AG20443 (cell line): ENCODE measurements at regions not wholly inside any gene's neighbourhood (a gene's known extent, or its start where the extent isn't known, plus 50 kb on each side); places are given as distances from the start of the nearest gene placed in this dataset.

Experiments
- DNase-seq: peaks from one replicate; pipeline ENCODE4 v3.0.0; 2012; ENCODE audit warnings: low spot score, mixed read lengths

DNA sequence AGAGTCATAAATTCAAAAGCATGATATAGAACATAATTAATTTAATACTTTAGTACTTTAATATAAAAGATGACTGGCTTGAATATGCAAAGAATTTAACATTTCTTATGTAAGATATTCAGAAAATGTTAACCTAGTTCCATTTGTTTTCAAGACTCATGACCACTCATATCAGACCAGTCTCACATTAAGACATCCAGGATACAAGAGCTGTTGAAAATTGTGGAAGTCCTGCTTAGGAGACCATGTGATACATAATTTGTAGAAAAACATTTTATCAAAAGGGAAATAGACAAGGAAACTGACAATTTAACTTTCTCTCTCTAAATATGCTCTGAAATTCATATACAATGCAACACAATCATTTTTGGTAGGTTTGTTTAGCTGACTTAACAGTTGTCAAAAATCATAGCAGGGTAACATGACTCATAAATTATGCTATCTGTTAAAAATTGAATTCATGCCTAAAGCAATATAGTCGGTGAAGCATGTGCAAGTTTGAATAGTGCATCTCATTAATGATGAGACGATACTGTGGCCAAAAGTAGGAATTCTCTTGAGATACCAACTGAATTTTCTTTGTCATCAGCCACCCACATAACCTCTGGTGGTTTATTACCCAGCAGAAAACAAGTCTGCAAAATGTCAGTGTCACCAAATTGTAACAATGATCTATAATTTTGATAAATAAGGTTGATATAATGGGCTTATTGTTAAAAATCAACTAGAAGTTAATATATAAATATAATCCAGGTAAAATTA lies 211.4 kb downstream of the GASK1B start:
- no peak for DNase-seq

- no peak for DNase-seq
Observed at GRCh38 chr4:157957905-157958304, 214.9 kb downstream of the GASK1B start.

DNA sequence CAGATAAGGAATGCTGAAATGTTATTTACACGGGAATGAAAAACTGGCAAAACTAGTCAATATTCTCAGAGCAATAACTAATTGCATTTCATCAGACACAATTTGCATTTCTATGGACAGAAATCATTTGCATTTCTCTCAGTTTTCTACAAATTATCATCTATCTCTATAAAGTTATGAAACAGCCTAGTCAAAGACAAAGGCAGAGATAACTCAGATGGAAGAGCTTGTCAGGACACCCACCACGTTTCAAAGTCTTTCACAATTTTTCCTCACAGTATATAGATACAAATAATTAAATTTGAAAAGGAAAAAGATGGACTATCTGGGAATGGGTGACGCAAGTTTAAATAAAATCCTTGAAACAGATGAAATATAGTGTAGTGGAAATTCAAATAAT lies 230.8 kb downstream of the GASK1B start:
- no peak for DNase-seq

- DNase-seq, result no peak
Observed at GRCh38 chr4:157934151-157934550, 238.7 kb downstream of the GASK1B start.

- no peak for DNase-seq
Observed at GRCh38 chr4:157932936-157933335, 239.9 kb downstream of the GASK1B start.

- DNase-seq, result no peak
Observed at GRCh38 chr4:157929486-157929885, 243.3 kb downstream of the GASK1B start.

- DNase-seq, result no peak
Observed at GRCh38 chr4:157918036-157918832, 254.6 kb downstream of the GASK1B start.

GRCh38 chr4:157912212-157912611 lies 260.6 kb downstream of the GASK1B start:
- DNase-seq, result no peak

- DNase-seq, result no peak
Observed at GRCh38 chr4:157911662-157912061, 261.2 kb downstream of the GASK1B start.

- no peak for DNase-seq
Observed at GRCh38 chr4:157908691-157909090, 264.1 kb downstream of the GASK1B start.

DNA sequence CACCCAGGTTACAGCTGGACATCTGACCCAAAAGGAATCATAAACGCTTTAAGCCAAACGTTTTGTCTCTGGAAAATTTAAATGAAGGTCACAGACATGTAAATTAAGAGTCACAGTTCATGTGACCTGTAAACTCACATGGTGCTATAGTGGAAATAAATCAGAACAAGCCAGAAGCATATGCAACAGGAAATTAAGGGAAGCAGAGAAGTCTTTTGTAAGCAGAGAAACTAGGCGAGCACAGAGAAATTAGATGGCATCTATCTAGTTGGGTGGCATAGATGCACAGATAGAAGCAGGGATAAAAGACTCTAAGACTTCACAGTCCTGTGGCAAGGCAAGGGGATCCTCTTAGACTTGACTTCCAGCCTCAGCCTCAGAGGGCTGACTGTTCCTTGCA lies 264.8 kb downstream of the GASK1B start:
- no peak for DNase-seq

DNA sequence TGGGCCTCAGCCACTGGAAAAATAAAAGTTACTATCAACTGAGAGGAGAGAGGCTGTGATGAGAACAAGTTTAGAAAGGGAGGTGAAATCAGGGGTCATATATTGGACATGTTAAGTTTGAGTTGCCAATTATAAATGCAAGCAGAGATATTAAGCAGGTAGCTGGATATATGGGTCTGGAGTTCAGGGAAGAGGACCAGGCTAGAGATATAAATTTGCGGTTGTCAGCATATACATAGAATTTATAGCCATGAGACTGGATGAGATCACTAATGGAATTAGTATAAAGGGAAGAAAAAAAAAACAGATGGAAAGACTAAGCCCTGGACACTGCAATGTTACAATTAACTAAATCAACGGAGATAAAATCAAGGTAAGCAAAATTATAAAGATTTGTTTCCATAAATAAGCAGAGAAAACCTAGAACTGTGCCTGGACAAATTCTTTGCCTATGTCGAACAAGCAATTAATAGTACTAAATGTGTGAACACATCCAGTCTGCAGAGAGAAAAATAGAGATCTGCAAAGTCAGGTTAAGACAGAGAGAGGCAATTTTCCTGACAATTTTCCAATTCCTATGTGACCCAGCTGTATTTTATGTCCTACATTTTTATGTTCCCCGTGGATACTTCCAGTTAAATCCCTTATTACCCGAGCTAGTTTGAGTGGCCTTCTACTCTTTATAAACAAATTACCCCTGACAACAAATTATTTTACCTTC lies 265.4 kb downstream of the GASK1B start:
- no peak for DNase-seq

GRCh38 chr4:157898836-157899605 lies 273.8 kb downstream of the GASK1B start:
- DNase-seq, result no peak

- DNase-seq, result no peak
Observed at GRCh38 chr4:157897855-157898370, 274.9 kb downstream of the GASK1B start.

GRCh38 chr4:157896726-157897125 lies 276.1 kb downstream of the GASK1B start:
- DNase-seq, result no peak

DNA sequence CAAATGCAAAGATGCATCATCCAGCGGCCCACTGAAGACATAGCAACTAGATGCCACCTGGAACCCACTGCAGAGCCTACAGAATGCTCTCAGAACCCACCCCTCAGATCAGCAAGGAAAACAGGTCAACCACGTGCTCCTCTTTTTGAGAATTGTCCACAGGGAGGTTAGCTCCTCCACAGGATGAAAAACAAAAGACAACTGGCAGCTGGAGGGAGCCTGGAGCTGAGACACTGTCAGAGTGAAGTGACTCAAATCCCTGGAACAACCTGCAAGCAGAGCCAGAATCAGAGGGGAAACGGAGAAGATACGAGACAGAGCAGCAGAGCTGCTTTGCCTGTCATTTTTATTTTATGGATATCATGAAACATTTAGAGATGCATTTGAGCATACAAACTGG lies 277.6 kb downstream of the GASK1B start:
- DNase-seq, result peak; percentile 8

DNA sequence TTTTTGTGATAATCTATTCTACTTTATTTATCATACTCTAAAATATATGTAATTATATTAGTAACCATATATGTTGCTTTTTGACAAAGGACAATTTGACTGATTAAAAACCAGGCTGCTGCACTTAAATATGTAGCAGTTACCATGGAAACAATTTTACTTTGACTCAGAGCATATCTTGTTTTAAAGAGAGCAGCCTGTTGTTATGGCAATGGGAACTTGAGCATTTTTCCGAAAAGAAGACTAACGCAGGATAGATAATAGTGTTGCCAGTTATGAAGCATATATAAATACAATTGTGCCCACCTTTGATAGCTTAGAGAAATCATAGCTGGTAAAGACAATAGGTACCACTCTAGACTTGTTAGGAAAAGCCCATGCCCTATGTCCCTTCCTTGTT lies 283.0 kb downstream of the GASK1B start:
- no peak for DNase-seq

DNA sequence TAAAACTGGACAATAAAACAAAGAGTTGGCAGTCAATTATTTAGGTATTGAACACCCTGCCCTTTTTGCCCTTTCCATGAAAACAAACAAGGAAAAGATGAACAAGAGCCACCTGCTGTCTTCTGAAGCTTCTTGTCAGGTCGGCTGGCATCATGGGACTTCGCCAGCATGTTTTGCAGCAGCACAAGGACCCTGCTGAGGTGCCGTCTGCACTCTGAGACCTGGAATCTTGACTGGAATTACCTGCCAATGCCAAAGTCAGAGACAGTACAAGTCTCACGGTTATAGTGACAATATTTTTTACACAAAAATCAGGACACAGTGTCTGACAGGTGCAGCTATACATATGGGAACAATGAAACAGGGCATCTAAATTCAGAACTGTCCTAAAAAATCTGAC lies 284.5 kb downstream of the GASK1B start:
- no peak for DNase-seq

DNA sequence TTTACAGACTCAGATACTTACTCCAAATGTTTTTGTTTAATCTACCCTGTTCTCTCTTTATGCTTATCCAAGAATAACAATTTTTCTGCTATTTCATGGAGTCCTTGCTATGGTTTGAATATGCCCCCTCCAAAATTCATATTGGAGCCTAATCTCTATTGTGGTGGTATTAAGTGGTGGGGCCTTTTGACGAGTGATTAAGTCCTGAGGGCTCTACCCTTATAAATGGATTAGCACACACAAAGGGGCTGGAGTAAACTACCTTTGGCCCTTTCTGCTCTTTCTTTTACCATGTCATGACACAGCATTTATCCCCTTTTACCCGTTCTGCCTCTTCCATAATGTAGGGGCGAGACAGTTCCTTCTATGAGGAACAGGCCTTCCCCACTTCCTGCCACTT lies 285.5 kb downstream of the GASK1B start:
- DNase-seq, result no peak

DNA sequence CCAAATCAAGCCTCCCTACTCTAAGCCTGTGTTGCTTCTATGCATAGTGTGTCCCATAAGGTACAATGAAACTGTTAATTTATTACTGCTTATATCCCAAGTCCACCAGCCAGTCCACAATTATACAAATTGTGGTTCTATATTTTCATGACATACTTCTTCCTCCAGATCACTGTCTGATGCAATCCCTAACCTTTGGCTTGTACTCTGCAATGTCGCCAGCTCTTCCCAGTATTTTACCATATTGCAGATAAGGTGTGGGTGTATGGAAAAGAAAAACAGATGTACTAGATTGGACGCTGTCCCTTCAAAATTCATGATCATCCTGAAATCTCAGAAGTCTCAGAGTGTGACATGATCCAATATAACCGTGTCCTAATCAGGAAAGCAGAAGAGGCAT lies 286.2 kb downstream of the GASK1B start:
- DNase-seq, result no peak

GRCh38 chr4:157885811-157886210 lies 287.0 kb downstream of the GASK1B start:
- DNase-seq, result no peak

GRCh38 chr4:157882901-157883300 lies 289.9 kb downstream of the GASK1B start:
- no peak for DNase-seq
